K562 (cell line): ENCODE measurements at regions not wholly inside any gene's neighbourhood (a gene's known extent, or its start where the extent isn't known, plus 50 kb on each side); places are given as distances from the start of the nearest gene placed in this dataset.

Experiments used
- ATAC-seq: fragments of 200-7000 bp; cut with Tn5 transposase; 3 replicates; pipeline ENCODE4 v1.9.1; 2020; ENCODE audit warnings: moderate library complexity
- BruUV-seq: library from RNA; stranded (reverse); fragments of 400-500 nt; replicated peaks from 2 replicates; lab custom pipeline; 2021; lab: Mats Ljungman, UMichigan
- CTCF ChIA-PET: fragments of 300-600 bp; formaldehyde crosslinking; extraction: SDS; loops from one replicate; lab custom pipeline; 2021; ENCODE audit warnings: low intra/inter-chr PET ratio; lab: Yijun Ruan, JAX
- POLR2A ChIA-PET: fragments of 300-600, 350-650 bp; sonication (Branson Sonifier 250); formaldehyde crosslinking; extraction: SDS; loops from one replicate; lab custom pipeline; 2021; ENCODE audit warnings: antibody characterized with exemption, inconsistent platforms; lab: Yijun Ruan, JAX
- DNase-seq, 4 experiments: peaks; one replicate each; pipeline versions ENCODE4 v3.0.0 to v3.0.0-alpha.2; 2011 to 2018; ENCODE audit warnings: low spot score in 3 of 4, mixed read lengths in 3 of 4; ENCODE audit errors: extremely low read depth in 1 of 4
- FAIRE-seq: peaks from 2 replicates; lab custom pipeline; 2011; peaks lifted over from hg19 to GRCh38; lab: Jason Lieb, UNC
- H2AFZ ChIP-seq: 2 replicates; pipeline ENCODE4 v1.6.0; 2011; ENCODE audit warnings: low read depth, low read length, control low read depth, inconsistent platforms
- H3K27ac ChIP-seq: fragments of 200-600 bp; 3 replicates; pipeline ENCODE4 v1.8.0; 2011; ENCODE audit warnings: low read depth, mild to moderate bottlenecking, control low read depth, inconsistent platforms, low read length, moderate library complexity, mixed read lengths; ENCODE audit errors: extremely low read depth
- H3K27me3 ChIP-seq, 2 experiments: fragments of 300-600 bp in 1 of 2; 2 replicates in 1 of 2; 3 replicates in 1 of 2; pipeline versions ENCODE4 v1.6.0 to v1.8.0; 2011; ENCODE audit warnings: inconsistent platforms in 2 of 2, low read length in 2 of 2, mild to moderate bottlenecking in 1 of 2, mixed read lengths in 1 of 2, moderate library complexity in 1 of 2; ENCODE audit not compliant: control insufficient read depth in 2 of 2, insufficient read depth in 2 of 2
- H3K36me3 ChIP-seq: fragments of 300-600 bp; 3 replicates; pipeline ENCODE4 v1.8.0; 2011; ENCODE audit warnings: mild to moderate bottlenecking, low read length, inconsistent platforms; ENCODE audit not compliant: control insufficient read depth, insufficient read depth
- H3K4me1 ChIP-seq, 2 experiments: fragments of 200-600 bp in 1 of 2; replicated peaks in 1 of 2; 2 replicates in 1 of 2; 3 replicates in 1 of 2; pipeline versions ENCODE4 v1.5.1 to v1.8.0; 2011; ENCODE audit warnings: inconsistent platforms in 2 of 2, low read length in 2 of 2, mild to moderate bottlenecking in 1 of 2, mixed read lengths in 1 of 2, moderate library complexity in 1 of 2; ENCODE audit not compliant: control insufficient read depth in 2 of 2, insufficient read depth in 2 of 2
- H3K4me2 ChIP-seq: 2 replicates; pipeline ENCODE4 v1.6.1; 2011; ENCODE audit warnings: low read length, control low read depth, inconsistent platforms, mixed read lengths; ENCODE audit not compliant: insufficient read depth
- H3K4me3 ChIP-seq: fragments of 200-600 bp; sonication (generic), shearing (Covaris generic); 2 replicates; pipeline ENCODE4 v1.5.1; 2016; ENCODE audit warnings: control low read depth, inconsistent platforms
- H3K79me2 ChIP-seq: fragments of 200-600 bp; 3 replicates; pipeline ENCODE4 v1.8.0; 2011; ENCODE audit warnings: low read length, inconsistent platforms; ENCODE audit not compliant: control insufficient read depth, insufficient read depth
- H3K9ac ChIP-seq, 2 experiments: 2 replicates each; pipeline versions ENCODE4 v1.6.0 to v1.6.1; 2011; ENCODE audit warnings: low read depth in 2 of 2, low read length in 2 of 2, control low read depth in 1 of 2, inconsistent platforms in 1 of 2, mild to moderate bottlenecking in 1 of 2, mixed read lengths in 1 of 2; ENCODE audit not compliant: insufficient read depth in 1 of 2
- H3K9me1 ChIP-seq: one replicate; pipeline ENCODE4 v1.6.0; 2011; ENCODE audit warnings: inconsistent platforms, mild to moderate bottlenecking, low read length, moderate library complexity; ENCODE audit not compliant: control insufficient read depth, insufficient read depth
- H3K9me3 ChIP-seq: replicated peaks from 2 replicates; pipeline ENCODE4 v1.5.1; 2011; ENCODE audit warnings: low read depth, low read length, inconsistent platforms; ENCODE audit not compliant: control insufficient read depth, insufficient read depth
- H4K20me1 ChIP-seq: replicated peaks from 2 replicates; pipeline ENCODE4 v1.6.1; 2011; ENCODE audit warnings: low read length, inconsistent platforms, mixed read lengths; ENCODE audit not compliant: control insufficient read depth, insufficient read depth
- CREB3 ChIP-seq: fragments of 450-650 bp; conservative IDR thresholded peaks from 2 replicates; pipeline ENCODE4 v1.6.1; 2016; ENCODE audit warnings: missing genetic modification characterization, low read depth, mild to moderate bottlenecking, missing compliant biosample characterization, moderate library complexity
- ESRRA ChIP-seq: fragments of 450-650 bp; IDR thresholded peaks from 2 replicates; pipeline ENCODE4 v1.6.1; 2014; ENCODE audit warnings: low read depth, mild to moderate bottlenecking, moderate library complexity, borderline replicate concordance
- HNRNPK ChIP-seq: fragments of 200-400 bp; formaldehyde crosslinking; IDR thresholded peaks from one replicate; pipeline ENCODE4 v1.6.1; 2018; ENCODE audit warnings: mild to moderate bottlenecking, low read depth, low read length; ENCODE audit not compliant: poor library complexity, severe bottlenecking
- PHF21A ChIP-seq: fragments of 450-650 bp; IDR thresholded peaks from 2 replicates; pipeline ENCODE4 v1.6.1; 2017; ENCODE audit warnings: low read depth, borderline replicate concordance
- RREB1 ChIP-seq: fragments of 250-450 bp; sonication (Bioruptor Pico); IDR thresholded peaks from 2 replicates; pipeline ENCODE4 v1.4.0; 2020
- THAP12 ChIP-seq: fragments of 250-450 bp; sonication (Bioruptor Pico); IDR thresholded peaks from 2 replicates; pipeline ENCODE4 v1.9.0; 2021; ENCODE audit warnings: mild to moderate bottlenecking, inconsistent platforms
- TRIM24 ChIP-seq, 2 experiments: fragments of 450-650 bp; IDR thresholded peaks; 2 replicates each; pipeline ENCODE4 v1.6.1; 2016
- XRCC4 ChIP-seq: IDR thresholded peaks from one replicate; pipeline ENCODE4 v1.6.1; 2011; ENCODE audit not compliant: insufficient read depth, insufficient read length; ENCODE audit errors: extremely low read depth
- ZBTB1 ChIP-seq: sonication (generic); formaldehyde crosslinking; IDR thresholded peaks from 2 replicates; pipeline ENCODE4 v1.8.1; 2023; ENCODE audit warnings: missing genetic modification reagents, low read depth, mild to moderate bottlenecking, borderline replicate concordance
- ZNF695 ChIP-seq: fragments of 450-650 bp; formaldehyde crosslinking; IDR thresholded peaks from 2 replicates; pipeline ENCODE4 v1.4.0; 2020; ENCODE audit warnings: mild to moderate bottlenecking, moderate library complexity
- ZNF707 ChIP-seq: fragments of 250-450 bp; sonication (Bioruptor Pico); conservative IDR thresholded peaks from 2 replicates; pipeline ENCODE4 v1.8.0; 2022; ENCODE audit warnings: inconsistent platforms, mild to moderate bottlenecking, moderate library complexity
- ZZZ3 ChIP-seq: fragments of 450-650 bp; IDR thresholded peaks from 2 replicates; pipeline ENCODE4 v1.6.1; 2016; ENCODE audit warnings: antibody characterized with exemption, mild to moderate bottlenecking, moderate library complexity
- WGBS: fragments of 100-300 bp; shearing (Covaris generic); methylation state at CpG from one replicate; pipeline ENCODE4 v1.1.6; 2016; ENCODE audit warnings: low coverage, mixed read lengths; ENCODE audit not compliant: insufficient coverage; ENCODE audit errors: missing lambda C conversion rate; 5-methylcytosine and 5-hydroxymethylcytosine counted together
- in situ Hi-C: fragments of 300-500 bp; cut with MboI; formaldehyde crosslinking; loops from 4 replicates; pipeline ENCODE4 v1.15.0; 2018; ENCODE audit warnings: inconsistent platforms, mixed read lengths
- intact Hi-C: fragments of 100-400 bp; cut with micrococcal nuclease; formaldehyde crosslinking; loops from 2 replicates; pipeline ENCODE4 v1.14.2; 2022

GRCh38 chr13:73822668-73823592, 311.3 kb downstream of the KLF12 start:
- Histone ChIP-seq H3K9ac (no peak overlapping the region), H3K9me3 (no peaks in the 10 kb centered on the region), H3K4me2 (no peak overlapping the region), H3K4me3 (no peak overlapping the region), H3K9me1 (no peaks in the 10 kb centered on the region), H3K27ac (no peak overlapping the region), H2AFZ (no peak overlapping the region), H3K79me2 (no peaks in the 10 kb centered on the region), H3K36me3 (no peaks in the 10 kb centered on the region), H4K20me1 (no peaks in the 10 kb centered on the region), H3K27me3 (no peaks in the 10 kb centered on the region), H3K4me1 (no peaks in the 10 kb centered on the region)
- BruUV-seq, result no TSS peak
- ATAC-seq, result no peak
- 2% methylated on average over 6 of the region's 6 CpGs for WGBS
- in situ Hi-C loops, result no loop called here
- POLR2A ChIA-PET, result no interaction called here
- no peak for DNase-seq
- no peak for FAIRE-seq
- CTCF ChIA-PET, result no interaction called here
- intact Hi-C loops, result no loop called here
- TF ChIP-seq CREB3 (tag) (no peak), ZNF695 (CRISPR knock-in tag) (no peak), TRIM24 (IDR thresholded peaks at IDR 0.05) (no peak), XRCC4 (no peak), ZBTB1 (CRISPR knock-in tag) (no peak), ZZZ3 (no peak), ESRRA (no peak), PHF21A (no peak), RREB1 (no peak), HNRNPK (no peak), THAP12 (CRISPR knock-in tag) (no peak), ZNF707 (CRISPR knock-in tag) (no peak)
